ENCODE measurements at regions not wholly inside any gene's neighbourhood (a gene's known extent, or its start where the extent isn't known, plus 50 kb on each side); places are given as distances from the start of the nearest gene placed in this dataset.

DNA sequence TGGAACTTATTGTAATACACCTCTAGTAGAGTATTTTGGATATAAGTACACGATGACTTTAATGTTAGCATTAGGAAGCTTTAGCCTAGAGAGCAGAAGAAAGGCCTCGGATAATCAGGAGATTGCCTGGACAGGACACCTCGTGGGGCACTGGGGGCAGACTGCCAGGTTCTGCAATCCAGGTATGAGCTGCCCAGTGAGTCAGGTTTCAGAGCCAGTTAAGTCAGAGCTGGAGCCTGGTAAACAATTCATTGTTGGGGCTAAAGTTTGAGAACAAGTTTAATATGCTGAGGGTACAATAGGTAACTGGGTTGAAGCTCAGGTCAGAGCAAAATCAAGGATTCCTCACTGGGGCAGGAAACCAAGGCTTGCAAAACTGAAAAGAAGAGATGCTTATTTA is 107.4 kb downstream of the RERGL start:
- WGBS (ENCODE audit: low lambda C conversion rate): 3% methylated on average over 3 of the region's 3 CpGs
- no peaks in the 10 kb centered on the region for H3K4me1 ChIP-seq (ENCODE audit: control insufficient read depth in 1 of 2, insufficient read depth in 2 of 2, low read depth in 1 of 2, low read length in 1 of 2)
- H3K4me3 ChIP-seq (ENCODE audit: low read depth in 2 of 2, low read length in 1 of 2): no peak overlapping the region
- H3K9ac ChIP-seq: no peak overlapping the region
- no peaks in the 10 kb centered on the region for H3K9me3 ChIP-seq
- DNase-seq: no peak
- no peak overlapping the region for H3K27ac ChIP-seq (ENCODE audit: low read depth in 2 of 2, low read length in 1 of 2)
- H4K20me1 ChIP-seq (ENCODE audit: insufficient read depth): no peaks in the 10 kb centered on the region
- no peaks in the 10 kb centered on the region for H3K79me2 ChIP-seq (ENCODE audit: insufficient read depth)
- CTCF ChIA-PET: interaction anchor here (1.5 to 2.8 kb wide), 3 partner anchors 10 to 22 kb away, joined by 3 to 29 read pairs (median 4); no protein-coding TSS in a partner anchor
- no peak overlapping the region for H2AFZ ChIP-seq (ENCODE audit: low read depth)
- no peak overlapping the region for H3K4me2 ChIP-seq
- no peaks in the 10 kb centered on the region for H3K27me3 ChIP-seq (ENCODE audit: insufficient read depth)
- TF ChIP-seq, protein P1, sequence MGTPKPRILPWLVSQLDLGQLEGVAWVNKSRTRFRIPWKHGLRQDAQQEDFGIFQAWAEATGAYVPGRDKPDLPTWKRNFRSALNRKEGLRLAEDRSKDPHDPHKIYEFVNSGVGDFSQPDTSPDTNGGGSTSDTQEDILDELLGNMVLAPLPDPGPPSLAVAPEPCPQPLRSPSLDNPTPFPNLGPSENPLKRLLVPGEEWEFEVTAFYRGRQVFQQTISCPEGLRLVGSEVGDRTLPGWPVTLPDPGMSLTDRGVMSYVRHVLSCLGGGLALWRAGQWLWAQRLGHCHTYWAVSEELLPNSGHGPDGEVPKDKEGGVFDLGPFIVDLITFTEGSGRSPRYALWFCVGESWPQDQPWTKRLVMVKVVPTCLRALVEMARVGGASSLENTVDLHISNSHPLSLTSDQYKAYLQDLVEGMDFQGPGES (IDR thresholded peaks at IDR 0.05; ENCODE audit: low read depth, low read length): no peak
- TF ChIP-seq POLR2AphosphoS5 (IDR thresholded peaks at IDR 0.05; ENCODE audit: low read depth, low read length): no peak
- no peak for TF ChIP-seq YY1 (IDR thresholded peaks at IDR 0.05; ENCODE audit: low read depth)
- TF ChIP-seq ELF1 (IDR thresholded peaks at IDR 0.05): no peak
- no peak for TF ChIP-seq RCOR1 (IDR thresholded peaks at IDR 0.05; ENCODE audit: low read length)
- TF ChIP-seq, protein P2, sequence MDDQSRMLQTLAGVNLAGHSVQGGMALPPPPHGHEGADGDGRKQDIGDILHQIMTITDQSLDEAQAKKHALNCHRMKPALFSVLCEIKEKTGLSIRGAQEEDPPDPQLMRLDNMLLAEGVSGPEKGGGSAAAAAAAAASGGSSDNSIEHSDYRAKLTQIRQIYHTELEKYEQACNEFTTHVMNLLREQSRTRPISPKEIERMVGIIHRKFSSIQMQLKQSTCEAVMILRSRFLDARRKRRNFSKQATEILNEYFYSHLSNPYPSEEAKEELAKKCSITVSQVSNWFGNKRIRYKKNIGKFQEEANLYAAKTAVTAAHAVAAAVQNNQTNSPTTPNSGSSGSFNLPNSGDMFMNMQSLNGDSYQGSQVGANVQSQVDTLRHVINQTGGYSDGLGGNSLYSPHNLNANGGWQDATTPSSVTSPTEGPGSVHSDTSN (IDR thresholded peaks at IDR 0.05): no peak
- no peak for TF ChIP-seq RFX5 (IDR thresholded peaks at IDR 0.05; ENCODE audit: low read length)
- TF ChIP-seq EP300 (IDR thresholded peaks at IDR 0.05; ENCODE audit: borderline replicate concordance in 1 of 2, low read depth in 1 of 2, low read length in 1 of 2): no peak
- POLR2A ChIA-PET: no interaction called here
- H3K9me2 ChIP-seq: no peaks in the 10 kb centered on the region
- no peaks in the 10 kb centered on the region for H3K36me3 ChIP-seq (replicated peaks in 1 of 2; ENCODE audit: control insufficient read depth in 1 of 2, insufficient read depth in 2 of 2, low read length in 1 of 2)
- no peaks in the 10 kb centered on the region for H3F3A ChIP-seq (replicated peaks; ENCODE audit: insufficient read depth)

DNA sequence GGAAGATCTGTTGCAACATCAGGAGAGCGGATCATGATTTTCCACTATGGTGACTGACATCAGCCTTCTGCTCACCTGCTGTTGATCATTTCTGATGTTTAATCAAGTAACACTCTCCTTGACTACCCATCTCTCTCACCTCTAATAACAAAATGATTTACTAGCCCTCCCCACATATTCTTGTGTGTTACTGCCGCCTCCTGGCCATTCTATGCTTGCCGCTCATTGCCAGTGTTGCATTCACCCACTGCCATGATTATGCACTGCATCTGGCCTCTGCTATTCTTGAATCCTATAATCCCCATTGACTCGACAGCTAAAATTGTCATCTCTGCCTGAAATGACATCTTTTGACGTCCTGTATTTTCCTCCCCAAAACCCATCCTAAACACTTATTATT is 113.8 kb downstream of the RERGL start:
- ChIA-PET CTCF (interaction anchor here (1.4 kb wide), 1 partner anchor 22 kb away, joined by 3 read pairs; no protein-coding TSS in a partner anchor), POLR2A (no interaction called here)
- Histone ChIP-seq H2AFZ (ENCODE audit: low read depth) (no peak overlapping the region), H3K9ac (no peak overlapping the region), H3F3A (replicated peaks; ENCODE audit: insufficient read depth) (no peaks in the 10 kb centered on the region), H3K79me2 (ENCODE audit: insufficient read depth) (no peaks in the 10 kb centered on the region), H3K27me3 (ENCODE audit: insufficient read depth) (no peaks in the 10 kb centered on the region), H3K9me3 (no peaks in the 10 kb centered on the region), H3K27ac (ENCODE audit: low read depth in 2 of 2, low read length in 1 of 2) (no peak overlapping the region), H3K36me3 (replicated peaks in 1 of 2; ENCODE audit: control insufficient read depth in 1 of 2, insufficient read depth in 2 of 2, low read length in 1 of 2) (no peaks in the 10 kb centered on the region), H3K4me2 (no peak overlapping the region), H3K4me1 (ENCODE audit: control insufficient read depth in 1 of 2, insufficient read depth in 2 of 2, low read depth in 1 of 2, low read length in 1 of 2) (no peaks in the 10 kb centered on the region), H4K20me1 (ENCODE audit: insufficient read depth) (no peaks in the 10 kb centered on the region), H3K4me3 (ENCODE audit: low read depth in 2 of 2, low read length in 1 of 2) (peak overlapping the region in 1 of 2 experiments; percentile 49; a peak in 1 of 4 replicates), H3K9me2 (no peaks in the 10 kb centered on the region)
- TF ChIP-seq, protein P3, sequence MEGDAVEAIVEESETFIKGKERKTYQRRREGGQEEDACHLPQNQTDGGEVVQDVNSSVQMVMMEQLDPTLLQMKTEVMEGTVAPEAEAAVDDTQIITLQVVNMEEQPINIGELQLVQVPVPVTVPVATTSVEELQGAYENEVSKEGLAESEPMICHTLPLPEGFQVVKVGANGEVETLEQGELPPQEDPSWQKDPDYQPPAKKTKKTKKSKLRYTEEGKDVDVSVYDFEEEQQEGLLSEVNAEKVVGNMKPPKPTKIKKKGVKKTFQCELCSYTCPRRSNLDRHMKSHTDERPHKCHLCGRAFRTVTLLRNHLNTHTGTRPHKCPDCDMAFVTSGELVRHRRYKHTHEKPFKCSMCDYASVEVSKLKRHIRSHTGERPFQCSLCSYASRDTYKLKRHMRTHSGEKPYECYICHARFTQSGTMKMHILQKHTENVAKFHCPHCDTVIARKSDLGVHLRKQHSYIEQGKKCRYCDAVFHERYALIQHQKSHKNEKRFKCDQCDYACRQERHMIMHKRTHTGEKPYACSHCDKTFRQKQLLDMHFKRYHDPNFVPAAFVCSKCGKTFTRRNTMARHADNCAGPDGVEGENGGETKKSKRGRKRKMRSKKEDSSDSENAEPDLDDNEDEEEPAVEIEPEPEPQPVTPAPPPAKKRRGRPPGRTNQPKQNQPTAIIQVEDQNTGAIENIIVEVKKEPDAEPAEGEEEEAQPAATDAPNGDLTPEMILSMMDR (IDR thresholded peaks at IDR 0.05): peak; percentile 49
- TF ChIP-seq RAD21 (IDR thresholded peaks at IDR 0.05; ENCODE audit: low read length): 0 out of 2 replicates have a peak, but pooled peaks have one; percentile 17
- no peak for TF ChIP-seq EP300 (IDR thresholded peaks at IDR 0.05; ENCODE audit: borderline replicate concordance in 1 of 2, low read depth in 1 of 2, low read length in 1 of 2)
- 3% methylated on average over 5 of the region's 5 CpGs for WGBS (ENCODE audit: low lambda C conversion rate)
- no peak for DNase-seq
